A673 (cell line): ENCODE measurements at regions not wholly inside any gene's neighbourhood (a gene's known extent, or its start where the extent isn't known, plus 50 kb on each side); places are given as distances from the start of the nearest gene placed in this dataset.

ENCODE experiments used
- CTCF ChIP-seq: fragments of 300-800, 200-600 bp; sonication (generic); conservative IDR thresholded peaks from 2 replicates; pipeline ENCODE4 v1.5.1; 2017; ENCODE audit warnings: low read depth, mild to moderate bottlenecking, antibody characterized with exemption, low read length, moderate library complexity, mixed read lengths
- EZH2 ChIP-seq: fragments of 200-600 bp; sonication (generic); IDR thresholded peaks from 2 replicates; pipeline ENCODE4 v1.6.1; 2017; ENCODE audit warnings: borderline replicate concordance, low read depth, mild to moderate bottlenecking, mixed read lengths, antibody characterized with exemption, low read length; ENCODE audit not compliant: poor library complexity, severe bottlenecking

GRCh38 chr13:61766667-61767058 lies 351.0 kb upstream of the PCDH20 start:
- TF ChIP-seq CTCF (no peak), EZH2 (no peak)
